HCT116 (cell line): ENCODE measurements at regions not wholly inside any gene's neighbourhood (a gene's known extent, or its start where the extent isn't known, plus 50 kb on each side); places are given as distances from the start of the nearest gene placed in this dataset.

Experiments used
- ATAC-seq: fragments of 200-7000 bp; cut with Tn5 transposase; 2 replicates; pipeline ENCODE4 v1.9.1; 2020; ENCODE audit warnings: mild to moderate bottlenecking, moderate library complexity
- BruUV-seq: library from RNA; stranded (reverse); fragments of 400-500 nt; replicated peaks from 2 replicates; lab custom pipeline; 2021; lab: Mats Ljungman, UMichigan
- CTCF ChIA-PET: fragments of 300-600 bp; sonication (Branson Sonifier 250); formaldehyde crosslinking; loops from one replicate; lab custom pipeline; 2021; ENCODE audit warnings: antibody characterized with exemption; lab: Charles Lee
- POLR2A ChIA-PET: fragments of 300-600, 350-600 bp; sonication (Branson Sonifier 250); formaldehyde crosslinking; loops from one replicate; lab custom pipeline; 2021; ENCODE audit warnings: antibody characterized with exemption; lab: Charles Lee
- RAD21 ChIA-PET, 2 experiments: fragments of 300-600 bp; sonication (Branson Sonifier 250); formaldehyde crosslinking; loops; one replicate each; lab custom pipeline; 2023; ENCODE audit warnings: low total read pairs in 2 of 2; ENCODE audit not compliant: uncharacterized antibody in 2 of 2, unreplicated experiment in 2 of 2, low non-redundant PET in 1 of 2; lab: Charles Lee
- DNase-seq: peaks from one replicate; pipeline ENCODE4 v3.0.0-alpha.2; 2010; ENCODE audit warnings: low read depth, low spot score
- H2AFZ ChIP-seq: fragments of 200-600 bp; shearing (Covaris generic), sonication (generic); 2 replicates; pipeline ENCODE4 v1.6.1; 2017; ENCODE audit warnings: low read depth, mixed run types, mixed read lengths, antibody characterized with exemption, low read length; ENCODE audit not compliant: poor library complexity, severe bottlenecking
- H3K27ac ChIP-seq: 2 replicates; pipeline ENCODE4 v1.5.1; 2012; ENCODE audit warnings: low read depth, low read length
- H3K27me3 ChIP-seq: fragments of 200-600 bp; sonication (generic); 2 replicates; pipeline ENCODE4 v1.6.1; 2016; ENCODE audit warnings: mixed run types, low read length, mixed read lengths; ENCODE audit not compliant: insufficient read depth
- H3K36me3 ChIP-seq, 2 experiments: fragments of 200-500 bp in 1 of 2; fragments of 200-600 bp in 1 of 2; sonication (Bioruptor generic) in 1 of 2; sonication (generic) in 1 of 2; 2 replicates each; pipeline versions ENCODE4 v1.5.1 to v1.6.1; 2014 to 2016; ENCODE audit warnings: low read length in 2 of 2, inconsistent platforms in 1 of 2, mixed read lengths in 1 of 2, mixed run types in 1 of 2; ENCODE audit not compliant: insufficient read depth in 2 of 2, control insufficient read depth in 1 of 2
- H3K4me1 ChIP-seq, 2 experiments: fragments of 200-600 bp in 1 of 2; sonication (generic) in 1 of 2; 2 replicates each; pipeline versions ENCODE4 v1.5.1 to v1.6.1; 2012 to 2017; ENCODE audit warnings: low read length in 2 of 2, inconsistent platforms in 1 of 2, mild to moderate bottlenecking in 1 of 2, mixed read lengths in 1 of 2, mixed run types in 1 of 2, moderate library complexity in 1 of 2; ENCODE audit not compliant: insufficient read depth in 2 of 2, control insufficient read depth in 1 of 2
- H3K4me2 ChIP-seq: fragments of 200-600 bp; sonication (generic); 2 replicates; pipeline ENCODE4 v1.6.1; 2017; ENCODE audit warnings: mixed run types, low read length, mixed read lengths
- H3K4me3 ChIP-seq, 2 experiments: fragments of 200-600 bp in 1 of 2; sonication (generic) in 1 of 2; replicated peaks in 1 of 2; 2 replicates each; pipeline ENCODE4 v1.5.1; 2011 to 2016; ENCODE audit warnings: low read length in 2 of 2, control low read depth in 1 of 2, low read depth in 1 of 2, mild to moderate bottlenecking in 1 of 2, mixed read lengths in 1 of 2, mixed run types in 1 of 2
- H3K79me2 ChIP-seq: fragments of 200-600 bp; sonication (generic); 2 replicates; pipeline ENCODE4 v1.6.1; 2017; ENCODE audit warnings: mild to moderate bottlenecking, mixed run types, low read length, moderate library complexity, mixed read lengths; ENCODE audit not compliant: insufficient read depth
- H3K9ac ChIP-seq: fragments of 200-600 bp; sonication (generic); 2 replicates; pipeline ENCODE4 v1.6.1; 2016; ENCODE audit warnings: low read length, mixed read lengths
- H3K9me2 ChIP-seq: fragments of 200-600 bp; sonication (generic), shearing (Covaris generic); 2 replicates; pipeline ENCODE4 v1.6.1; 2017; ENCODE audit warnings: mixed run types, mild to moderate bottlenecking, moderate library complexity; ENCODE audit not compliant: insufficient read depth
- H3K9me3 ChIP-seq, 2 experiments: fragments of 200-500 bp in 1 of 2; fragments of 200-600 bp in 1 of 2; sonication (Bioruptor generic) in 1 of 2; sonication (generic) in 1 of 2; 2 replicates each; pipeline ENCODE4 v1.6.1; 2014 to 2017; ENCODE audit warnings: low read length in 2 of 2, mixed read lengths in 2 of 2, inconsistent platforms in 1 of 2, low read depth in 1 of 2, mild to moderate bottlenecking in 1 of 2, mixed run types in 1 of 2, moderate library complexity in 1 of 2; ENCODE audit not compliant: control insufficient read depth in 1 of 2, insufficient read depth in 1 of 2
- H4K20me1 ChIP-seq: fragments of 200-600 bp; sonication (generic), shearing (Covaris generic); 2 replicates; pipeline ENCODE4 v1.6.1; 2017; ENCODE audit warnings: mixed run types, mild to moderate bottlenecking, moderate library complexity; ENCODE audit not compliant: insufficient read depth
- EGR1 ChIP-seq: IDR thresholded peaks from 2 replicates; pipeline ENCODE4 v1.6.1; 2012; ENCODE audit warnings: low read depth
- ELF1 ChIP-seq: IDR thresholded peaks from 2 replicates; pipeline ENCODE4 v1.6.1; 2012; ENCODE audit warnings: low read depth, borderline replicate concordance
- EZH2 ChIP-seq: fragments of 200-600 bp; sonication (generic); IDR thresholded peaks from 2 replicates; pipeline ENCODE4 v1.6.1; 2017; ENCODE audit warnings: antibody characterized with exemption, mixed run types
- EZH2phosphoT487 ChIP-seq: fragments of 200-600 bp; IDR thresholded peaks from 2 replicates; pipeline ENCODE4 v1.6.1; 2018; ENCODE audit warnings: antibody characterized with exemption, borderline replicate concordance
- POLR2A ChIP-seq: IDR thresholded peaks from 2 replicates; pipeline ENCODE4 v1.7.0; 2011; ENCODE audit warnings: borderline replicate concordance; ENCODE audit not compliant: insufficient read depth, insufficient read length; ENCODE audit errors: extremely low read depth
- POLR2AphosphoS5 ChIP-seq: IDR thresholded peaks from 2 replicates; pipeline ENCODE4 v1.6.1; 2011; ENCODE audit warnings: mild to moderate bottlenecking, low read depth, low read length, moderate library complexity
- RAD21 ChIP-seq: IDR thresholded peaks from 2 replicates; pipeline ENCODE4 v1.6.1; 2012; ENCODE audit warnings: low read depth, mild to moderate bottlenecking
- SP1 ChIP-seq: IDR thresholded peaks from 2 replicates; pipeline ENCODE4 v1.6.1; 2012; ENCODE audit warnings: low read depth
- SRF ChIP-seq: IDR thresholded peaks from 2 replicates; pipeline ENCODE4 v1.6.1; 2012; ENCODE audit warnings: low read depth
- TCF7L2 ChIP-seq: IDR thresholded peaks from 2 replicates; pipeline ENCODE4 v1.7.0; 2011; ENCODE audit warnings: borderline replicate concordance, inconsistent platforms; ENCODE audit not compliant: insufficient read depth, insufficient read length; ENCODE audit errors: extremely low read depth
- YY1 ChIP-seq: IDR thresholded peaks from 2 replicates; pipeline ENCODE4 v1.6.1; 2011; ENCODE audit warnings: low read length, low read depth, moderate library complexity, mild to moderate bottlenecking; ENCODE audit not compliant: insufficient replicate concordance; ENCODE audit errors: extremely low read depth
- ZFX ChIP-seq: fragments of 450-650 bp; IDR thresholded peaks from 2 replicates; pipeline ENCODE4 v1.6.1; 2017
- intact Hi-C: fragments of 100-400 bp; cut with micrococcal nuclease; formaldehyde crosslinking; loops from 2 replicates; pipeline ENCODE4 v1.10.0; 2022
- TF ChIP-seq, protein P1 (sequence below), 3 experiments: fragments of 200-600 bp in 1 of 3; sonication (generic) in 1 of 3; IDR thresholded peaks in 2 of 3; conservative IDR thresholded peaks in 1 of 3; 2 replicates each; pipeline ENCODE4 v1.5.1; 2012 to 2017; ENCODE audit warnings: low read depth in 2 of 3, low read length in 2 of 3, antibody characterized with exemption in 1 of 3, borderline replicate concordance in 1 of 3, control low read depth in 1 of 3, mild to moderate bottlenecking in 1 of 3, mixed read lengths in 1 of 3, mixed run types in 1 of 3, moderate library complexity in 1 of 3; ENCODE audit not compliant: insufficient read depth in 1 of 3
- TF ChIP-seq, protein P2 (sequence below): IDR thresholded peaks from 2 replicates; pipeline ENCODE4 v1.6.1; 2012
- TF ChIP-seq, protein P3 (sequence below): IDR thresholded peaks from 2 replicates; pipeline ENCODE4 v1.6.1; 2012; ENCODE audit warnings: low read depth
- TF ChIP-seq, protein P4 (sequence below): IDR thresholded peaks from 2 replicates; pipeline ENCODE4 v1.6.1; 2012

DNA sequence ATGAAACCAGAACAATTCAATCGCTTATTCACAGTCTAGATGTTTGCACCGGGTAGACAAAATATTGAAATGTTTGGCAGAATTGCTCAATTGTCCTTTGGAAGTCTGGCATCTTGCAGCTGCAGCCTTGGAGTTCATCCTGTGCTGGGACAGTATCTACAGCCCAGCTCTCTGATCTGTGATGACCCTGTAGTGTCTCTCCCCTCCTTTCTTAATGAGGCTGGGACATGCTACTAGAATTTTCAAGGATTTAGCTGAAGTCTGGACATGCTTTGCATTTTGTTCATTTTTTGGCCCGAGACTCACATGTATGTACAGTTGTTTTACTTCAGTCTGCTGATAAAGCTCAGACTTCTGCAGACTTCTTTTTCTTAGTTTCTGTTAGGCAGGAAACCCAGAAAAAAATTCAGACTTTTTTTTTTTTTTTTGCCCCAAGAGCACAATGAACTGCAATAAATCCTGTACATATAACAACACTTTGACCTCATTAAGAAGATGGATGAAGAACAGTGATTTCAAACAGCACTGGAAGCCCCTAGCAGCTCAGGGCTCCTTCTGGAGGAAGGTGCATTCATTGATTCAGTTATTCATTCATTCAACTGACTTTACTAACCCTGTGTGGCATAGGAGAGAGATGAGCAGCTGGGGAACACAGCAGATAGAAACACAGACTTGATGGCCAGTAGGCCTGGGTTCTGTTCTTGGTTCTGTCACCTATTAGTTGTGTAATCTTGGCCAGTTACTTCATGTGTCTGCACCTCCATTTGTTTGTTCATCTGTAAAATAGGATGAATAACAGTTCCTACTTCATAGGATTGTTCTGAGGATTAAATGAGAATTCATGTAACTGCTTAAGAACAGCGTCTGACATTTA lies 210.0 kb downstream of the MAP2K4 start:
- ChIA-PET POLR2A (no interaction called here), RAD21 (no interaction called here), CTCF (no interaction called here)
- H3K4me3 ChIP-seq, result no peak overlapping the region
- H3K9me3 ChIP-seq, result no peaks in the 10 kb centered on the region
- H3K27me3 ChIP-seq, result 0 out of 2 replicates have a peak, but pooled peaks cover 5% of the 10 kb centered on the region
- no TSS peak for BruUV-seq
- H3K27ac ChIP-seq, result no peak overlapping the region
- intact Hi-C loops, result no loop called here
- DNase-seq, result no peak
- no peaks in the 10 kb centered on the region for H3K4me1 ChIP-seq
- no peaks in the 10 kb centered on the region for H3K9me2 ChIP-seq
- no peak for TF ChIP-seq RAD21
- TF ChIP-seq, protein P1, sequence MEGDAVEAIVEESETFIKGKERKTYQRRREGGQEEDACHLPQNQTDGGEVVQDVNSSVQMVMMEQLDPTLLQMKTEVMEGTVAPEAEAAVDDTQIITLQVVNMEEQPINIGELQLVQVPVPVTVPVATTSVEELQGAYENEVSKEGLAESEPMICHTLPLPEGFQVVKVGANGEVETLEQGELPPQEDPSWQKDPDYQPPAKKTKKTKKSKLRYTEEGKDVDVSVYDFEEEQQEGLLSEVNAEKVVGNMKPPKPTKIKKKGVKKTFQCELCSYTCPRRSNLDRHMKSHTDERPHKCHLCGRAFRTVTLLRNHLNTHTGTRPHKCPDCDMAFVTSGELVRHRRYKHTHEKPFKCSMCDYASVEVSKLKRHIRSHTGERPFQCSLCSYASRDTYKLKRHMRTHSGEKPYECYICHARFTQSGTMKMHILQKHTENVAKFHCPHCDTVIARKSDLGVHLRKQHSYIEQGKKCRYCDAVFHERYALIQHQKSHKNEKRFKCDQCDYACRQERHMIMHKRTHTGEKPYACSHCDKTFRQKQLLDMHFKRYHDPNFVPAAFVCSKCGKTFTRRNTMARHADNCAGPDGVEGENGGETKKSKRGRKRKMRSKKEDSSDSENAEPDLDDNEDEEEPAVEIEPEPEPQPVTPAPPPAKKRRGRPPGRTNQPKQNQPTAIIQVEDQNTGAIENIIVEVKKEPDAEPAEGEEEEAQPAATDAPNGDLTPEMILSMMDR (IDR thresholded peaks at IDR 0.05 in 2 of 3, conservative IDR thresholded peaks at IDR 0.05 in 1 of 3; ENCODE audit: borderline replicate concordance in 1 of 3, insufficient read depth in 1 of 3, low read depth in 2 of 3, low read length in 2 of 3), result no peak
- TF ChIP-seq EGR1, result no peak
- no peak for TF ChIP-seq POLR2A
- no peak for TF ChIP-seq SRF
- no peak for TF ChIP-seq EZH2phosphoT487
- TF ChIP-seq, protein P2, sequence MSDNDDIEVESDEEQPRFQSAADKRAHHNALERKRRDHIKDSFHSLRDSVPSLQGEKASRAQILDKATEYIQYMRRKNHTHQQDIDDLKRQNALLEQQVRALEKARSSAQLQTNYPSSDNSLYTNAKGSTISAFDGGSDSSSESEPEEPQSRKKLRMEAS, result no peak
- TF ChIP-seq ZFX, result no peak
- TF ChIP-seq TCF7L2, result no peak
- TF ChIP-seq ELF1, result no peak
- no peak for TF ChIP-seq SP1
- TF ChIP-seq, protein P3, sequence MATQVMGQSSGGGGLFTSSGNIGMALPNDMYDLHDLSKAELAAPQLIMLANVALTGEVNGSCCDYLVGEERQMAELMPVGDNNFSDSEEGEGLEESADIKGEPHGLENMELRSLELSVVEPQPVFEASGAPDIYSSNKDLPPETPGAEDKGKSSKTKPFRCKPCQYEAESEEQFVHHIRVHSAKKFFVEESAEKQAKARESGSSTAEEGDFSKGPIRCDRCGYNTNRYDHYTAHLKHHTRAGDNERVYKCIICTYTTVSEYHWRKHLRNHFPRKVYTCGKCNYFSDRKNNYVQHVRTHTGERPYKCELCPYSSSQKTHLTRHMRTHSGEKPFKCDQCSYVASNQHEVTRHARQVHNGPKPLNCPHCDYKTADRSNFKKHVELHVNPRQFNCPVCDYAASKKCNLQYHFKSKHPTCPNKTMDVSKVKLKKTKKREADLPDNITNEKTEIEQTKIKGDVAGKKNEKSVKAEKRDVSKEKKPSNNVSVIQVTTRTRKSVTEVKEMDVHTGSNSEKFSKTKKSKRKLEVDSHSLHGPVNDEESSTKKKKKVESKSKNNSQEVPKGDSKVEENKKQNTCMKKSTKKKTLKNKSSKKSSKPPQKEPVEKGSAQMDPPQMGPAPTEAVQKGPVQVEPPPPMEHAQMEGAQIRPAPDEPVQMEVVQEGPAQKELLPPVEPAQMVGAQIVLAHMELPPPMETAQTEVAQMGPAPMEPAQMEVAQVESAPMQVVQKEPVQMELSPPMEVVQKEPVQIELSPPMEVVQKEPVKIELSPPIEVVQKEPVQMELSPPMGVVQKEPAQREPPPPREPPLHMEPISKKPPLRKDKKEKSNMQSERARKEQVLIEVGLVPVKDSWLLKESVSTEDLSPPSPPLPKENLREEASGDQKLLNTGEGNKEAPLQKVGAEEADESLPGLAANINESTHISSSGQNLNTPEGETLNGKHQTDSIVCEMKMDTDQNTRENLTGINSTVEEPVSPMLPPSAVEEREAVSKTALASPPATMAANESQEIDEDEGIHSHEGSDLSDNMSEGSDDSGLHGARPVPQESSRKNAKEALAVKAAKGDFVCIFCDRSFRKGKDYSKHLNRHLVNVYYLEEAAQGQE, result no peak
- TF ChIP-seq, protein P4, sequence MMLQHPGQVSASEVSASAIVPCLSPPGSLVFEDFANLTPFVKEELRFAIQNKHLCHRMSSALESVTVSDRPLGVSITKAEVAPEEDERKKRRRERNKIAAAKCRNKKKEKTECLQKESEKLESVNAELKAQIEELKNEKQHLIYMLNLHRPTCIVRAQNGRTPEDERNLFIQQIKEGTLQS, result no peak
- TF ChIP-seq EZH2, result no peak
- no peak for TF ChIP-seq POLR2AphosphoS5
- no peak for TF ChIP-seq YY1
- no peak overlapping the region for H3K9ac ChIP-seq
- no peaks in the 10 kb centered on the region for H4K20me1 ChIP-seq
- no peak overlapping the region for H2AFZ ChIP-seq
- ATAC-seq, result no peak
- H3K79me2 ChIP-seq, result no peaks in the 10 kb centered on the region
- no peaks in the 10 kb centered on the region for H3K36me3 ChIP-seq
- no peak overlapping the region for H3K4me2 ChIP-seq
